GM21526 (cell line): ENCODE measurements at regions not wholly inside any gene's neighbourhood (a gene's known extent, or its start where the extent isn't known, plus 50 kb on each side); places are given as distances from the start of the nearest gene placed in this dataset.

ENCODE experiments used
- ATAC-seq: cut with Tn5 transposase; IDR thresholded peaks from one replicate; pipeline ENCODE4 v1.9.1; 2021; ENCODE audit warnings: moderate library complexity; ENCODE audit not compliant: unreplicated experiment, low FRiP score

DNA sequence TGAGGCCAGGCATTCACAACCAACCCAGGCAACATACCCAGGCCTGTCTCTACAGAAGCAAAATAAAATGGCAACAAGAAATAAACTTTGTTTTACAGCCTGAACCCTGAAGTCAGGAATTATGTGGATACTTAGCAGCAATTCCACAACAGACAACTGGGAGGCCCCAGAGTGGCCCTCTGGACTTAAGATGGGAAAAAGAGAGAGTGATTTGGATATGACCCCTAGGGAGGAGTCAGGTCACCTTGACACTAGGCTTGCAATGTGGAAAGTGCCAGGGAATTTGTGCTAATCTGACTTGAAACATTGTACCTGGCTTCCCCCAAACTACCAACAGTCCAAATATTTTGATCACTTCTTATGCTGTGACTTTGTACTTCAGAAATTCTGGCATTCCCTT is 193.1 kb downstream of the PARM1 start:
- no peak for ATAC-seq

DNA sequence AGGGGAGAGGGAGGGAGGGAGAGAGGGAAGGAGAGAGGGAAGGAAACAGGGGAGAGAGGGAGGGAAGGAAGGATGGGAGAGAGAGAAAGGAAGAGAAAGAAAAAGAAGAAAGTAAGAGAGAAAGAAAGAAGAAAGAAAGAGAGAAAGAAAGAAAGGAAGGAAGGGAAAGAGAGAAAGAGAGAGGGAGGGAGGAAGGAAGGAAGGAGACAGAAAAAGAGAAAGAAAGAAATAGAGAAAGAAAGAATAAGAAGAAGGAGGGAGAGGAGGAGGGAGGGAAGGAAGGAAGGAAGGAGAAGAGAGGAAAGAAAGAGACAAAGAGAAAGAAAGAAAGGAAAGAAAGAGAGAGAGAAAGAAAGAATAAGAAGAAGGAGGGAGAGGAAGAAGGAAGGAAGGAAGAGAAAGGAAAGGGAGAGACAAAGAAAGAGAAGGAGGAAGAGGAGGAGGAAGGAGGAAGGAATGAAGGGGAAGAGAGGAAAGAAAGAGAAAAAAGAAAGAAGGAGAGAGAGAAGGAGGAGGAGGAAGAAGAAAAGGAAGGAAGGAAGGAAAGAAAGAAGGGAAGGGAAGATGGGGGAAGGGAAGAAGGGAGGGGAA is 189.6 kb downstream of the PARM1 start:
- no peak for ATAC-seq

DNA sequence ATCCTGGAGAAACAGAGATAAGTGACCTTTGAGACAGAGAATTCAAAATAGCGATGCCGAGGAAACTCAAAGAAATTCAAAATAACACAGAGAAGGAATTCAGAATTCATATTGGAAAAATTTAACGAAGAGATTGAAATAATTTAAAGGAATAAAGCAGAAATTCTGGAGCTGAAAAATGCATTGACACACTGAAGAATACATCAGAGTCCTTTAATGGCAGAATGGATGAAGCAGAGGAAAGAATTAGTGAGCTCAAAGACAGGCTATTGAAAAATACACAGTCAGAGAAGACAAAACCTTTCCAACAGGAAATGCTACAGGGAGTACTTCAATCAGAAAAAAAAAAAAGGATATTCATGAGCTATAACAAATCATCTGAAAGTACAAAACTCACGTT is 185.8 kb downstream of the PARM1 start:
- no peak for ATAC-seq

DNA sequence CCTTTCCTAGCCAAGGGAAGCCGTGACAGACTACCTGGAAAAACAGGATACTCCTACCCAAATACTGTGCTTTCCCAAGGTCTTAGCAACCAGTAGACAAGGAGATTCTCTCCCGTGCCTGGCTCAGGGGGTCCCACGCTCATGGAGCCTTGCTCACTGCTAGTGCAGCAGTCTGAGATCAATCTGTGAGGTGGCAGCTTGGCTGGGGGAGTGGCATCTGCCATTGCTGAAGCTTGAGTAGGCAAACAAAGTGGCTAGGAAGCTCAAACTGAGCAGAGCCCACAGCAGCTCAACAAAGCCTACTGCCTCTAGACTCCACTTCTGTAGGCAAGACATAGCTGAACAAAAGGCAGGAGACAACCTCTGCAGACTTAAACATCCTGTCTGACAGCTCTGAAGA is 177.1 kb downstream of the PARM1 start:
- ATAC-seq: no peak

DNA sequence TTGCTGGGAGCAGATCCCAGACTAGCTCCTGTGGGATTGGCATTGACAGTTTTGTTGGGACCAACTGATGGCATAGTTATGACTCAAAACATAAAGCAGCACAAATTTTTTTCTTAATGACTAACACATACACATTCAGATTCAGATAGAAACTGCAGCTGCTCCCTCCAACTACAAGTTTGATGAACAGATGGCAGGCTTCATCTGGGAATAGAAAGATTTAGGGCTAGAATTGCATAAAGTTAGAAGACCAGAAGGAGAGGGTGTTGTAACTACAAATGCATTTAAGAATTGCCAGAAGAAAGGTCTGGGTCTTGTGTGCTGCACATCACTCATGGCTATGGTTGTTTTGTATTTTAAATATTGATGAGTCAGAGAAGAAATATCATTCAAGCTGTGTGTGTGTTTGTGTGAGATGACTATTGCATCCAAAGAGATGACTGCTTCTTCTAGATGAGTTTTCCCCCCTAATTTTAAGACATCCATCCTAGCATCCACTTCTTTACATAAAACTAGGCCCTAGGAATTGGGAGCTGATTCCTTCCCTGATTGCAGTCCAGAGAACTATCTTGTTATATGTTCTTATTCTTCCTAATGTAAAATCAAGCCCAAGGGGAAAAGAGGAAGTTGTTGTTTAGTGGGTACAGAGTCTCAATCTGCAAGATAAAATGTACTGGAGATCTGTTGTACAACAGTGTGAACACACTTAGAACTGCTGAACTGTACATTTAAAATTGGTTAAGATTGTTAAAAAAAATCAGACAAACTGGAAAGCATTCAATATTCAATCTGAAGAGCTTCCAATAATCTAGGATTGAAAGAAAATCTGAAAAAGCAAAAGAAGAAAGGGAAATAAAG is 175.1 kb downstream of the PARM1 start:
- ATAC-seq: no peak

DNA sequence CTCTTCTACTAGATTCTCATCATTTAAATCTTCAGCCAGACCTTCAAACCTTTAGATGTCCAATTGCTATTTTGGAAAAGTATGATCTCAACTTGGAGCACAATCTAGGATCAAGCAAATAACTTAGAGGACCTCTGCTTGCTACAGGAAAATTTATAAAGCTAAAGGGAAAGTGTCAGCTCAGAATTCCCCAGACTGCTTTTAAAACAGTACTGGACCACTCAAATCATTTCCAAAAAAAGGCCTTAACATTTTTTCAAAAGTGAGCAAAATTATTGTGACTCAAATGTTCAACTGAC is 169.8 kb downstream of the PARM1 start:
- no peak for ATAC-seq

DNA sequence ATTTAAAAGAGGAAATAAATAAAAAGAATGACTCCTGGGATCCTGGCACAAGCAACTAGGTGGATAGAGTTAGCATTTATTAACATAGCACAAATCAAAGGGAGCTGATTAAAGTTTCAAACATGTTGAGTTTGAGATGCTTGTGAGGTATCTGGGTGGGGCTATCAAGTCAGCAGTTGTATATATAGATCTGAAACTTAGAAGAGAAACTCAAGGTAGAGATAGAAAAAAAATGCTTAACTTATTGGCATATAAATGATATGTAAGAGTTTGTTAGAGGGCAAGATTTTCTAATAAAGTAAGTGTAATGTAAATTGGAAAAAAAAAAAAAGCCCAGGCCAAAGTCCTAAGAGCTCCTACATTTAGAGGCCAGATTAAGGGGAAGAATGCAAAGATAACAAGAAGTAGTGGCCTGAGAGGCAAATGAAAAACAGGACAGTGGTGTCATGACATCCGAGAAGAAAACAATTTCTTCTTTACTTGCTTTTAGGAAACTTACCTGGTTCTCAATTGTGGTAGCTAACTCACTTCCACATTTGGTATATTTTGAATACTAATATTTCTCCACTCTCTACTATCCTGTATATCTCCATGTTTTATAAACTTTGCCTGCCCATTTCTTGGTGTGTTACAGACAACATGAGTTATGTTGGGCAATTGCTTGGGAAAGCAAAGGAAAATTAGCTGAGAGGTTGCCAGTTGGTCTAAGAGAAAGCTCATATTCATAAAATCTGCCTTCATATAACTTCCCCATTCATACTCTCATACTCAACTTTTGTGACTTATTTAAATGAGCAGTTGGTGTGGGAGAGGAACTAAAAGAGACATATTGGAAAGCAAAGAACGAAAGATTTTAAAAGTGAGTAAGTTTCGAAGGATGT is 169.2 kb downstream of the PARM1 start:
- ATAC-seq: peak; percentile 65
